H7 (cell line): ENCODE measurements at regions not wholly inside any gene's neighbourhood (a gene's known extent, or its start where the extent isn't known, plus 50 kb on each side); places are given as distances from the start of the nearest gene placed in this dataset.
"Not testable (repeated sequence)": the region's sequence is repeated elsewhere in the genome, so short reads cannot be mapped to it uniquely, and the experiment has no call there.

Source experiments
- DNase-seq: peaks from one replicate; pipeline ENCODE4 v3.0.0; 2012
- H3K27me3 ChIP-seq: 2 replicates; pipeline ENCODE4 v1.6.0; 2011; ENCODE audit warnings: mild to moderate bottlenecking, low read length; ENCODE audit not compliant: control insufficient read depth, insufficient read depth
- H3K36me3 ChIP-seq: replicated peaks from 2 replicates; pipeline ENCODE4 v1.5.1; 2011; ENCODE audit warnings: low read length; ENCODE audit not compliant: control insufficient read depth, insufficient read depth
- H3K4me3 ChIP-seq: 2 replicates; pipeline ENCODE4 v1.5.1; 2011; ENCODE audit warnings: low read depth, mild to moderate bottlenecking, control low read depth, low read length, moderate library complexity; ENCODE audit not compliant: insufficient read depth

DNA sequence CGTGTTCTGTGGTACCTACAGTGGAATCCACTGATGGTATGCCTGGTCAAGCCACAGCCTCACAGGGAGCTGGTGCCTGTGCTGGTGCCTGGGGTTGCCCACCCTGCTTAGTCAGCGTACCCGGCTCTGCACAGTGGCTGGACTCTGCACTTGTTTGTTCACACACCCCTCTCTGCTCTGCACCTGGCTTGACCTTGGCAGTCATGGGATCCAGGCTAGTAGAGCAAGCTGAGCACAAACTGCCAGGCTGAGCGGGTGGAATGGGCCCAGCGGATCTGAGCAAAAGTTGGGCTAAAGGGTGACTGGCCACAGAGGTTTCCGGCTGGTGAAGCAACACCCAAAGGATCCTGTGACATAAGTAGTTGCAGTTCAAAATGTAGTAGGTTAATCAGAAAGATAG lies 163.5 kb downstream of the CDH19 start:
- no peaks in the 10 kb centered on the region for H3K36me3 ChIP-seq
- no peaks in the 10 kb centered on the region for H3K27me3 ChIP-seq
- H3K4me3 ChIP-seq: no peak overlapping the region
- DNase-seq: no peak

- no peak for DNase-seq
- Histone ChIP-seq H3K27me3 (no peaks in the 10 kb centered on the region), H3K36me3 (no peaks in the 10 kb centered on the region), H3K4me3 (no peak overlapping the region)
Observed at GRCh38 chr18:66439670-66440069, 164.2 kb downstream of the CDH19 start.

GRCh38 chr18:66438711-66439536 lies 165.0 kb downstream of the CDH19 start:
- no peak overlapping the region for H3K4me3 ChIP-seq
- H3K27me3 ChIP-seq: no peaks in the 10 kb centered on the region
- no peak for DNase-seq
- no peaks in the 10 kb centered on the region for H3K36me3 ChIP-seq

DNA sequence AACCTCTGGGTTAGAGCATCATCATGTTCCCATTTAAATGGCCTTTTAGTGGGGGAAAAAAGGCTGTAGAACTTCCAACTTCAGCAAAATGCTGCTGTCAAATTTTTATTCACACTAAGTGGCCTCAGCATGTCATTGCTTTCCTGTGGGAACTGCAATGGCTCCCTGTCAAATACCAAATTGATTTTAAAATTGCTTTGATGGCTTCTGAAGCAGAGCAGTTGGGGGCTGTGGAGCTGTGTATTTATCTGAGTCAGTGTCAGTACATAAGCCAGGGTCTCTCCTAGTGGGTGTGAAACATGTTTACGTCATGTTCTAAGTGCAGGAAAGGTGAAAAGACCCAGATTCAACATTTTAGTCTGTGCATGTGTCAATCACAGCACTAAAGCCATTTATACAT lies 171.3 kb downstream of the CDH19 start:
- no peak for DNase-seq
- no peaks in the 10 kb centered on the region for H3K27me3 ChIP-seq
- no peak overlapping the region for H3K4me3 ChIP-seq
- H3K36me3 ChIP-seq: no peaks in the 10 kb centered on the region

- Histone ChIP-seq H3K4me3 (no peak overlapping the region), H3K27me3 (no peaks in the 10 kb centered on the region), H3K36me3 (no peaks in the 10 kb centered on the region)
- DNase-seq: no peak
Observed at GRCh38 chr18:66428795-66429194, 175.1 kb downstream of the CDH19 start.

GRCh38 chr18:66419400-66419799 lies 184.5 kb downstream of the CDH19 start:
- H3K4me3 ChIP-seq: no peak overlapping the region
- no peaks in the 10 kb centered on the region for H3K36me3 ChIP-seq
- no peak for DNase-seq
- no peaks in the 10 kb centered on the region for H3K27me3 ChIP-seq

GRCh38 chr18:66410692-66411091 lies 193.2 kb downstream of the CDH19 start:
- H3K4me3 ChIP-seq: no peak overlapping the region
- no peaks in the 10 kb centered on the region for H3K27me3 ChIP-seq
- H3K36me3 ChIP-seq: no peaks in the 10 kb centered on the region
- no peak for DNase-seq

GRCh38 chr18:66395671-66396218 lies 208.1 kb downstream of the CDH19 start:
- DNase-seq: no peak
- no peaks in the 10 kb centered on the region for H3K36me3 ChIP-seq
- H3K4me3 ChIP-seq: no peak overlapping the region
- H3K27me3 ChIP-seq: no peaks in the 10 kb centered on the region

- DNase-seq: peak; percentile 14
- no peaks in the 10 kb centered on the region for H3K27me3 ChIP-seq
- H3K36me3 ChIP-seq: no peaks in the 10 kb centered on the region
- H3K4me3 ChIP-seq: no peak overlapping the region
Observed at GRCh38 chr18:66393463-66393862, 210.4 kb downstream of the CDH19 start.

DNA sequence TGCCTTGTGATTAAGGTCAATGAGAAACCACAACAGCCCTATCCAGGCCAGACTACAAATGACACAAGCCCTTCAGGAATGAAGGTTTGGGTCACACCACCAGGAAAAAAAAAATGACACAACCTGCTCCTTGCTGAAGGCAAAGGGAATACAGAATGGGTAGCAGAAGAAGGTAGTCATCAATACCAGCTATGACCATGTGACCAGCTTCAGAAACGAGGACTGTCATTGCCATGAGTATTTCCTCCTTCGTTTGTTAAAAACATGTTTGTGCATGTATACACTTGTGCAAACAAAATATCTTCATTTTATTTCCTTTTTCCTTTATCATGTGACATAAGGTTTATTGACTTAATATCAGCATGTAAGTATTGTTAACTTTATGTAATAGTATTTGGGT lies 226.6 kb downstream of the CDH19 start:
- H3K36me3 ChIP-seq: no peaks in the 10 kb centered on the region
- no peak overlapping the region for H3K4me3 ChIP-seq
- no peaks in the 10 kb centered on the region for H3K27me3 ChIP-seq
- DNase-seq: no peak

- H3K27me3 ChIP-seq, DNase-seq: not testable (repeated sequence)
Observed at GRCh38 chr18:66375391-66375790, 228.5 kb downstream of the CDH19 start.

GRCh38 chr18:66346833-66347588 lies 256.9 kb downstream of the CDH19 start:
- H3K36me3 ChIP-seq: no peaks in the 10 kb centered on the region

More at GRCh38 chr18:66375391-66375790, 228.5 kb downstream of the CDH19 start:
- H3K36me3 ChIP-seq, H3K4me3 ChIP-seq: not testable (repeated sequence)

DNA sequence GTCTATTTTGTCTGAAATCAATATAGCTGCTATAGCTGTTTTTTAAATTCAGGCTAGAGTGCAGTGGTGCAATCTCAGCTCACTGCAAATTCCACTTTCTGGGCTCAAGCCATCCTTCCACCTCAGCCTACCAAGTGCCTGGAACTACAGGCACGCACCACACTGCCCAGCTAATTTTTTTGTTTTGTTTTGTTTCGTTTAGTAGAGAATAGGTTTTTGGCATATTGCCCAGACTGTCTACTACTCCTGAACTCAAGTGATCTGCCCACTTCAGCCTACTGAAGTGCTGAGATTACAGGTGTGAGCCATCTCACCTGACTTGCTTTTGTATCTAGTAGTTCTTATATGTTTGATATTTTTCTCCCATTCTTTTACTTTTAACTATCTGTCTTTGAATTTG lies 259.7 kb downstream of the CDH19 start:
- Histone ChIP-seq H3K4me3 (no peak overlapping the region), H3K27me3 (no peaks in the 10 kb centered on the region), H3K36me3 (no peaks in the 10 kb centered on the region)
- DNase-seq: no peak

More at GRCh38 chr18:66346833-66347588, 256.9 kb downstream of the CDH19 start:
- Histone ChIP-seq H3K4me3 (no peak overlapping the region), H3K27me3 (no peaks in the 10 kb centered on the region)
- no peak for DNase-seq

GRCh38 chr18:66342577-66342976 lies 261.3 kb downstream of the CDH19 start:
- Histone ChIP-seq H3K4me3 (no peak overlapping the region), H3K36me3 (no peaks in the 10 kb centered on the region), H3K27me3 (no peaks in the 10 kb centered on the region)
- no peak for DNase-seq

GRCh38 chr18:66334534-66334933 lies 269.4 kb downstream of the CDH19 start:
- Histone ChIP-seq H3K27me3 (no peaks in the 10 kb centered on the region), H3K36me3 (no peaks in the 10 kb centered on the region), H3K4me3 (no peak overlapping the region)
- no peak for DNase-seq
